ENCODE measurements at regions not wholly inside any gene's neighbourhood (a gene's known extent, or its start where the extent isn't known, plus 50 kb on each side); places are given as distances from the start of the nearest gene placed in this dataset.

DNA sequence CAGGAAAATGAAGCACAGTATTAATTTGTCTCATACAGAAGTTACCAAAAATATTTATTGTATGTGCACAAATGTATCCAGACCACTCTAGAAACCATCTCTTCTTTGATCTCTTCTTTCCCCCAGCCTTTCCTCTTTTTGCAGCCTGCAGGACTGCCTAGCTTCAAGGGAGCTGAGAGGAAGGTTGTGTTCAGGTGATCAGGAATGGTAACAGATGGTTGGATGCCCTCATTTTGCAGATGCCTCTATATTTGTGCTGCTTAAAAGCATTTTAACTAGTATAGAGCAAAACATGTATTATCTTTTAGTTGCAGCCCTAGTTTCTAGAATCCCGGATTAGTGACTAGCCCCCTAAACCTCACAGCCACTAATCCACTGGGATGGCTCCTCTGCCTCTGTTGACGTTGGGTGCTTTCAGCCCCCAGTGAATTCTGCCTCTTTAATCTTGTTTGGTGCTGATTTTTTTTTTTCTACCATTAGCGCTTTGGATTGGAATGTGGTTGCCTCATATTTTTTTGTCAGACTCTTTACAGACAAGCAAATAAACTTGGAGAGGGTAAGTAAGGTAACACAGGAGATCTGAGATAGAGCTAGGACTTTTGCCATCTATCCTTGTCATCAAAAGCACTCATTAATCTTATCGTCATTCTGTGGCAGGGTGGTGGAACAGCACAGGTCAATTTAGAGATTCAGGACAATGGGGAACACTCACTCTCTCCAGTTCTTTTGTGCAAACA, 103.8 kb upstream of the NDUFV2 start:
- TF ChIP-seq ZKSCAN8 (CRISPR knock-in tag; IDR thresholded peaks at IDR 0.05; ENCODE audit: borderline replicate concordance) (no peak), SRF (IDR thresholded peaks at IDR 0.05; ENCODE audit: low read depth, low read length) (no peak), ADNP (CRISPR knock-in tag; IDR thresholded peaks at IDR 0.05) (no peak), ZNF782 (CRISPR knock-in tag; IDR thresholded peaks at IDR 0.05; ENCODE audit: borderline replicate concordance) (no peak), FIP1L1 (IDR thresholded peaks at IDR 0.05; ENCODE audit: borderline replicate concordance, insufficient read depth, low read depth, low read length) (no peak), AHR (CRISPR knock-in tag; IDR thresholded peaks at IDR 0.05) (no peak), PTBP1 (IDR thresholded peaks at IDR 0.05; ENCODE audit: low read depth, low read length, poor library complexity, severe bottlenecking) (no peak), HOXA5 (CRISPR knock-in tag; IDR thresholded peaks at IDR 0.05) (no peak), ZNF253 (CRISPR knock-in tag; IDR thresholded peaks at IDR 0.05; ENCODE audit: borderline replicate concordance) (no peak), SNAI1 (CRISPR knock-in tag; IDR thresholded peaks at IDR 0.05; ENCODE audit: borderline replicate concordance) (no peak), KDM6A (CRISPR knock-in tag; IDR thresholded peaks at IDR 0.05; ENCODE audit: low read depth) (no peak), ZNF619 (CRISPR knock-in tag; IDR thresholded peaks at IDR 0.05) (no peak), MAFK (conservative IDR thresholded peaks at IDR 0.05 in 1 of 2, IDR thresholded peaks at IDR 0.05 in 1 of 2; ENCODE audit: low read length in 2 of 2) (no peak), REL (CRISPR knock-in tag; conservative IDR thresholded peaks at IDR 0.05) (no peak), ZIK1 (CRISPR knock-in tag; IDR thresholded peaks at IDR 0.05; ENCODE audit: borderline replicate concordance, low read depth) (no peak), SP1 (IDR thresholded peaks at IDR 0.05) (no peak), SP1 (CRISPR knock-in tag; IDR thresholded peaks at IDR 0.05) (no peak)
- no peak overlapping the region for H3K9ac ChIP-seq (ENCODE audit: insufficient read depth, low read depth, low read length)
- 6% methylated on average over 4 of the region's 4 CpGs for WGBS (ENCODE audit: low lambda C conversion rate)
- no peak overlapping the region for H3K4me2 ChIP-seq (ENCODE audit: low read depth, low read length)
- H2AFZ ChIP-seq (ENCODE audit: low read length): no peak overlapping the region
- no peaks in the 10 kb centered on the region; a peak in 1 of 5 replicates for H3K27me3 ChIP-seq (ENCODE audit: control insufficient read depth in 1 of 2, insufficient read depth in 2 of 2, low read length in 2 of 2)
- FAIRE-seq: no peak
- H3K79me2 ChIP-seq (ENCODE audit: insufficient read depth, low read length): no peaks in the 10 kb centered on the region
- H3K27ac ChIP-seq (ENCODE audit: extremely low read length, insufficient read depth, low read length): no peak overlapping the region
- H3K9me3 ChIP-seq (ENCODE audit: low read length): no peaks in the 10 kb centered on the region
- BruUV-seq (replicated peaks): no TSS peak
- in situ Hi-C loops (cut with HindIII; ENCODE audit: extremely low pct_ligation_motif_present, low pct_unique_long_range_greater_than_20kb) (loop anchor here (10.0 kb wide), 1 partner anchor 524 kb away; no protein-coding TSS in a partner anchor), intact Hi-C loops (cut with micrococcal nuclease; ENCODE audit: unreplicated experiment) (no loop called here)
- DNase-seq (ENCODE audit: low spot score): no peak
- no peaks in the 10 kb centered on the region for H4K20me1 ChIP-seq (ENCODE audit: insufficient read depth, low read length)
- no peaks in the 10 kb centered on the region for H3K36me3 ChIP-seq (replicated peaks in 1 of 2; ENCODE audit: control insufficient read depth in 1 of 2, insufficient read depth in 2 of 2, low read length in 2 of 2)
- no peaks in the 10 kb centered on the region for H3K4me1 ChIP-seq (ENCODE audit: insufficient read depth, low read length)
- POLR2A ChIA-PET: no interaction called here
- CTCF ChIA-PET (ENCODE audit: low intra/inter-chr PET ratio, low total read pairs): no interaction called here
- H3K4me3 ChIP-seq (replicated peaks in 1 of 3; ENCODE audit: insufficient read depth in 1 of 3, low read depth in 2 of 3, low read length in 3 of 3): no peak overlapping the region
- ATAC-seq: no peak
